ENCODE measurements at regions not wholly inside any gene's neighbourhood (a gene's known extent, or its start where the extent isn't known, plus 50 kb on each side); places are given as distances from the start of the nearest gene placed in this dataset.

DNA sequence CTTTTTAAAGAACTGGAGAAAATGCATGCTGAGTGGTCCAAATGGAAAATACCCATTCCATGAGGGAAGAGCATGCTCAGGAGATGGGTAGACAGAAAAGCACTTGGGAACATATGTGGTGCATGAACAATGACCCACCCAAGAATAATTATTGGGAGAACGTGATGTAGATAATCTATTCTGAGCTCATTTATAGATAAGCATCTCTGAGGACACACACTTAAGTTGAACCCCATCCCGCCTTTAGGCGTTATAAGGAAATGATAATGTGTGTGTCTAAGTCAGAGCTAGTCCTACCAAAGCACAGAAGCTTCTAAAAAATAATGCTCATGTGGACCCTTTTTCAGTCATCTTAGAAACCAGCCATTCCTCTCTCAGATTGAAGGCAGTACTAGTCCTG, 189.9 kb downstream of the KTN1 start:
- no peak for DNase-seq

DNA sequence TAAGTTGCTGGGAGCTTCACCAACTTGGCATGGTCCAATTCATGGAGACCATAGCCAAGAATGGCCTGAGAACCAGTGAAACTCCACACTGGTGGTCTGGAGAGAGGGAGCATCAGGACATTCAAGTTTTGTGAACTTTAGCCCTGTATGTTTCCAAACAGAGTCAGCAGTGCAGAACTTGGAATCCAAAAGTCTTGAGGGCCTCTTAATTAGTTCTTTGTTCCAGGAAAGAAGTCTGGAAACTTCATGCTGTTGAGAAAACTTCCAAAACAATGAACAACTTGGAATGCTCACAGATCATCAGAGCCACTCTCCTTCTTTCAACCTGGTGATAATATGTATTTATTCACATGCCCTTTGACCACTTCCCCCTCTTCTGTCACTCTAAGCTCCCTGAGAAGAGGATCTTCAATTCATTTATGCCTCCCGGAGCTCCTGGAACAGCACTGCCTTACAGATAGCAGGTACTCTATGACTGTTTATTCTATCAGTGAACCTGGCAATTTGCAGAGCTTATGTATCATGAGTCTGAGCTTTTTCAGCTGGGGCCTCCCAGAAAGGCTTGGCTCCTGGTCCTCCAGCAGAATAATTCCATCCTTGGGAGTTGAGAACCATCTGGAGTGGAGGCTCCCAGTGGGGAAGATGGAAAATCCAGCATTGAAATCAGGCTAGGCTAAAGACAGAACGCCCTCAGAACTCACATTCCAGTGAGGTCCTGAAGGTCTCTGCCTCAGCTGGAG, 191.4 kb downstream of the KTN1 start:
- DNase-seq = no peak

DNA sequence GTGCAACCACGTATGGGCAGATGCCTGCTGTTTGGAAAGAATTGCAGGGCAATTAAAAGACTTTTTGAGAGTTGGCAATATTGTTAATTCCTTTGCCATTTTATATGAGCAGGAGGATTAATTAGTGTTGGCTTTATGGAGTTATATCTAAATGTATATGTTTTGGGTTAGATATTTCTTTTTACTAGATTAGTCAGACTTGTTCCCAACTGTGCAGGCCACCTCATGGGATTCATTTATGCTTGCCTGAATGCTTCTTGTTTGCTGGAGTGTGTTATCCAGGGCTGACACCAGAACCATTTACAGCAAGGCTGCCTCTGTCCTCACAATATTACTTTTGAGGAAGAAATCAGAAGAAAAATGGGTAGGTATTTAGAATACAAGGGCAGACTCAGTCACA, 192.5 kb downstream of the KTN1 start:
- DNase-seq = no peak

DNA sequence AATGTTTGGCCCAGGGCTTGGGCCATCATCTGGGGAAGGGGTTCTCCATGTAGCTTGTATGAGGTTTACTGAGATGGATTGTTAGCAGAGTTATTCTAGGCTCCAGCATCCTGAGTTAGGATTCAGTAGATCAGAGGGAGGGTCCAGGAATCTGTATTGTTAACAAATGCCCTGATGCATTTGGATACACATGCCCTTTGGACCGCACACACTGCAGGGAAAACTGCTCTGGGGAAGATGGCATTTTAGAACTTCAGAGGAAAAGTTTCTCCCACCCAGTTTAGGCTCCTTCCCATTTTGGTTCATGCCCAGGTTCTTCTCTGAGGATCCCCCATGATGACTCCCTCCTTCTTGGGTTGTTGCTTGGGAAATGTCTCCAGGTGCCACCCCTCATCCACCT, 193.3 kb downstream of the KTN1 start:
- DNase-seq = no peak

DNA sequence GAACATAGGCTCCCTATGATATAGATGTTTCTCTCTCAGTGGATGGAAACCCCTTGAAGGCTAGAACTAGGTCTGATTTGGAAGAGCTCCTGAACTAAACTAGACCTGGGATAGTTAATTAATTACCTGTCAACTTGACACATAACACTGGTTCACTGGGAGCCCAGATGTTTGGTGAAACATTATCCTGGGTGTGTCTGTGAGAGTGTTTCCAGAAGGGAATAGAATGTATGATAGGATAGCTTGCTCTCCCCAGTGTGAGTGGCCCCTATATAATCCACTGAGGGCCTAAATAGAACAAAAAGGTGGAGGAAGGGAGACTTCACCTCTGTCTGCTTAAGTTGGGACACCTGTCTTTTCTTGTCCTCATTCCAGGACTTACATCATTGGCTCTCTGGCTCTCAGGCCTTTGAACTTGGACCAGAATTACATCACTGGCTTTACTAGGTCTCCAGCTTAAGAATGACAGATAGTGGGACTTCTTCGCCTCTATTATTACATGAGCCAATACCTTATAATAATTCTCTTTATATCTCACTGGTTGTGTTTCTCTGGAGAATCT, 194.1 kb downstream of the KTN1 start:
- no peak for DNase-seq

DNA sequence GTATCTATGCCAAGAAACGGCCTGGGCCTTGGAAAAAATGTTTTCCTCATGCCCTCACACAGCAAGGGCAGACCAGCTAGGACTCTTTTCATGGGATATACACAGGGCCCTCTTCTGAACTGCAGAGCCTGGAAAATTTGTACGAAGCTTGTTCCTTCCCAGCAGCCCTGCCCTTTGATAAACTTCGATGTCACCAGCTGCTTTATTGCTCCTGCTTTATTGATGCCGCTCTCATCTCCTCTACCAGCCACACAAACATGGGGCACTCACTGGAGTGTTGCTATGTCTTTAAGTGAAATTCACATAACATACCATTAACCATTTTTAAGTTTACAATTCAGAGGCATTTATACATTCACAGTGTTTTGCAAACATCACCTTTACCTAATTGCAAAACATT, 197.9 kb downstream of the KTN1 start:
- no peak for DNase-seq

DNA sequence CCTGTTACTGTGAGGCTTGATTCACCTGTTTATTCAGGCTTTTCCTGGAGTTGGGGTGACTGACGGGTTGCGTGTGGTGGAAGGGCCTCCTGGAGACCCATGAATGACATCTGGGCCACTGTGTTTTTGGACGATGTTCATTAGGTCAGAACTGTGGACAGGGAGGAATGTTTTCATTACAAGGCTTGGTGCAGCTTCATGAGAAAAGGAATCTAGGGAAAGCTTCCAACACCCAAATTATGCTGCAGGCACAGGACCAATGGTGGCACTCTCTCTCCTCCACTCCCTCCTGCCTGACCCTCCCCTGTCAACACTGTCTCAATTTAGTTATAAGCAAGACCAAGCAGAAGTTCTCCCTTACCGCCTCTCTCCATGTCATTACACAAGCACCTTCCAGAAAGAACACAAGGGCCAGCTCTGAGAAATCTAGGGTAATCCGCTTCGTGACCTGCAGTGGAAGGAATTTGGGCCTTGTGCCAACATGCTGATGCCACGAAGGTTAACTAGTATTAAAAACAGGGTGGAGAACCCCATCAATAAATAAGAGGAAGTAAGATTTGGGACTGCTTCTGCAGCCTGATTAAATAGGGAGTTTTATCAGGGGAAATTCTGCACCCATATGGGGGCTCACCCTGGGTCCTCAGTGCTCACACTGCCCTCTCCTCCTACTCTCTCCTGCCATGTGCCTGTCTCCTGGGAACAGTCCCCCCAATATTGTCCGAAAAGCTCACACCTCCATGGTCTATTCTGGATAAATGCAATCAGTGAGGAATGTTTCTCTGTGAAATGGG, 200.3 kb downstream of the KTN1 start:
- peak; percentile 38 for DNase-seq

DNA sequence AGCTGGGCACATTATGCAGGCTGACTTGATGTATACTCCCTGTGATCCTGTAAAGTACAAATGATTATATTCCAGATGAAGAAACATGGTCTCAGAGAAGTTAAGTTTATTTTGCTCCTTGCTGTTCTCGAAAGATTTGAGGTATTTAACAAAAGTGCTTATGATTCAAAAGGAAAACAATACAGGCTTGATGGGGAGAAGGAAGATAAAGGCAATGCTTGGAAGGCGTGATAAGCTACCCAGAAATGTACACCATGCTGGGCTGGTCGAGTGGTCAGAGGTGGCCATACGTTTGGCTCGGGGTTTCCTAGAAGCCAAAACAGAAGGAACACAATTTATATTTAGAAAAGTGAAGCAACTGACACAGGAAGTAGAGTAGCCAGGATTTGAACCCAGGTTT, 201.0 kb downstream of the KTN1 start:
- no peak for DNase-seq

DNA sequence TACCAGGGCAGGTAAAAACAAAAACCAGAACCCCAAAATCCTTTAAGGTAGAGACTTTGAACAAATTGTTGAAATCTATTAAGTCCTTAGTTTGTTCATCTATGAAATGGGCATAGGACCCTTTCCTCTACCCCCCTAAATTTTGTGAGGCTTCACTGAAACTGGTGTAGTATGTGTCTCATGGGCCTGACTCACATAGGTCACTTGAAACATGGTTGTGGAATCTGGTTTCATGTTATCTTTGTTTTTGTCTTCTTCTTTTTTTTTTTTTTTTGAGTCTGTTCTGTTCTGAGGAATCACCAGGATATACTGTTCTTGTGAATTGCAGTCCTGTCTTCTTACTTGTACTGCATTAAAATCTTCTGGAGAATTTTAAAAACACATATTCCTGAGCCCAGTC, 202.2 kb downstream of the KTN1 start:
- DNase-seq = no peak

DNA sequence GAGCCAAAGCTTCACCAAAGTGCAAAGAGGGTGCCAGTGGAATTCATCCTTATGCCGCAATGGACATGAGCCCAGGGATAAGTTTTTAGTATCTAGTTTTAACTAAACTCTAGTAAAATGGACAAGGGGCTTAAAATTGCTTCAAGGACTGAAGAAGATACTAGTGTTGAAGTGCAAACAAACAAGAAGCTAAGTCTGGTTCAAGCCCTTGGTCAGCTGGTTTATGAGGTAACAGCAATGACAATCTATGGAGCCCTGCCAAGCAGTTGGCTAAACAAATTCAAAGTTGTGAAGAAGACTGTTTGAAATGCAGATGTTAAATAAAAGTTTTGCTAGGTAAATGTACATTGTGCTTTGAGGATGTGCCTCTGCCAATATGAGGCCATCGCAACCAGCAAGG, 209.4 kb downstream of the KTN1 start:
- DNase-seq = no peak

DNA sequence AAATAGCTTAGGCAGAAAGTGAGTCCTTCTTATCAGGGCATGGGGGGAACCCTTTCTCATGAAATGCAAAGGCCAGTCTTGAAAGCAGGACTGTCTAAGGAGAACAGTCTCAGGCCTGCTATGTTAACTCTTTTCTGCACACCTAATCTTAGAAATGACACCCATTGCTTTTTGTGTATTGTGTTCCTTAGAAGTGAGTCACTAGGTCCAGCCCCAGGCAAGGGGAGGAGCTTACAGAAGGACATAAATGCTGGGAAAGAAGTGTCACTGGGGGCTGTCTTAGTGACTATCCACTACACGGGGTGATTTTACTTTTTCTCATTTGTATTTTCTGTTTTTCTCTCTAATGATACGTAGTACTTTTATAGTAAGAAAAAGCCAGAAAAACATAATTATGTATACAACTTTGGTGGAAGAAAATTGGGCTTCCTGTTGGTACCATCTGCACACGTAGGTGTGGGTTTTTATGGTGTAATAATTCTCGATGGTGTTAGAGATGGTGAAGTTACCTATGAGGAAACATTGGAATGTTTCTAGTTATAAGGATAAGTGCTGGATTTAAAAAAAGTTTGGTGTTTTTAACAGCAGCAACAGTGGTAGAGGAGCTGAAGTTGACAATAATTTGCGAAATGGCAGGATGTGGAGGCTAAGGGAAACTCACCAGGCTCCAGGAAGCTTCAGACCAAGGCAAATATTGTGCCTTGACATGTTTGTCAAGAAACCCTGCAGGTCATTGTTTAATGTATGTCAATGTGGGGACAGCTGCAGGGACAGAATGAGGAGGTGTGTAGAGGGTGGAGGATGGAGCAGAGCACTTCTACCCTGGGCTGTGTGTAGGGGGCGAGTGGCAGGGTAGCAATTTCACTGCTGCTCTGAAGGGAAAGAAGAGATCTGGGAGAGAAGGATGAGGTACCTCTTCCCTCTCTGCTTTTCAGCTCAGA, 214.9 kb downstream of the KTN1 start:
- no peak for DNase-seq

DNA sequence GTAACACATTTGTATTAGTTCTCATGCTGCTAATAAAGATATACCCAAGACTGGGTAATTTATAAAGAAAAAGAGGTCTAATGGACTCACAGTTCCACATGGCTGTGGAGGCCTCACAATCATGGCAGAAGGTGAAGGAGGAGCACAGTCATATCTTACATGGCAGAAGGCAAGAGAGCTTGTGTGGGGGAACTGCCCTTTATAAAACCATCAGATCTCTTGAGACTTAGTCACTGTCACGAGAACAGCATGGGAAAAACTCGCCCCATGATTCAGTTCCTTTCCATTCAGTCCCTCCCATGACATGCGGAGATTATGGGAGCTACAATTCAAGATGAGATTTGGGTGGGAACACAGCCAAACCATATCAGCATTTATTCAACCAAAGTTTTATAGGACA, 216.5 kb downstream of the KTN1 start:
- peak; percentile 71 for DNase-seq

DNA sequence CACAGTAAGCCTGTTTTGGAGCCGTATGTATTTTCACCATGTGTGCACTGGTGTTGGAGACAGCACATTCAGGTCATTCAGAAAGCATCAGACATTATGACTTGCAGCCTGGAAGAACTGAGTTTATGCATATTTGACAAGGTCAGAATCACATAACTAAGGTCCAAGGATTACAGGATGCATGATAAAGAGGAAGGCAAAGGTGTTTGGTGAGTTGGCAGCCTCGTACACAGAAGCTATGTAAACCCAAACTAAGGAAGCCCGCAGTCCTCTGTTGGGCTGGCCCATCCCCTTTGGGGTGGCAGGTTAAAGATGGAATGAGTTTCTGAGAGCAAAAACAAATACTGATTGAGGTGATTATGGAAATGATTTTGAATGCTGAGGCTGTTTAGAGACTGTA, 218.4 kb downstream of the KTN1 start:
- DNase-seq = no peak

DNA sequence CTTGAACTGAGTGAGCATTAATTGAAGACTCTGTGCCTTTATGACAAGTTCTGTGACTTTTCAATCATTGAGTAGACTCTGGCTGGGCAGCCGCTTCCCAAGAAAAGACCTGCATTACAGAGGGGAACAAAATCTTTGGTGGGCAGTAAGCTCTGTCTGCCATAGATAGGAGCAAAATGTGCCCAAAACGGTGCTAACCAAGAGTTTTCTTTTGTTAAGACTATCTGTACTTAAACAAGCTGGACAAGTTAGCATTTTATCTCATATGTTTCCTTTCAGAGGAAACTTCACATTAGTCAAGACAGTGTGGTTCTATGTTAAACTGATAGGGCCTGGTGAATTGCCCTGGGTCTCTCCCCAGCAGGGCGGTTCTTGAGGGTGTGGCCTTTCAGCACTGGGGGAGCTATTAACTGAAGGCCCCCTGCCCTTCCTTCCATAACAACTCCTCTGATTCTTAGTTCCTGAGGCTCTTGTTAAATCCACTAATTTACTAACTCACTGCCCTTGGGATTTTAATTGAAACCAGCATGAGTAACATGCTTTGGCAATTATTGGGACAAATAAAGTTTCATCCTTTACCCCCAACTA, 219.6 kb downstream of the KTN1 start:
- peak; percentile 88 for DNase-seq

DNA sequence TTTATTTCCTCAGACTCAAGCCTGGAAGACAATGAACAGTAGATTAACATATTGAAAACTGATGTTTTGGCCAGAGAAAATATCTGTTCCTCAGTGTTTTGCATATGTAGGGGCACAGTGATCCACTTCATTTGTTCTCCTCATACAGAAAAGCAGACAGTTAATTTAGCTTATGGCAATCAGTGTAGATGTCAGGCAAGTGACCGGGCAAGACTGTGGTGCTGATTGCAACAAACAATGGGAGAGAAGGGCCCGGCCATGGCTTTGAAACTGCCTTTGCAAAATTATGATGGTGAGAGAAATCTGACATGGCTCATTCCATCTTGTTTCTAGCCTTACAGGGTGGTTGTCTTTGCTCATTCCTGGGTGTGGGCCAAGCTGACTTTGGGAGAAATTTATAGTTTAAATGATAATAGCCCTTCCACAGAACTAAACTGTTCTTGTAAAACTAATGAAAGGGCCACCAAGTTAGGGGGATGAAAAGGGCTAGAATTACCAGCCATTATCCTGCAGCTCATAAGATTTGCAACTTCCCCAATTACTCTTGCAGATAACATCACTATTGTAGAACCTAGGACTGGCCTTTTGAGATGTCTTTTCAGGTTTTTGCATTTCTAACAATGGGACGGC, 220.3 kb downstream of the KTN1 start:
- no peak for DNase-seq

DNA sequence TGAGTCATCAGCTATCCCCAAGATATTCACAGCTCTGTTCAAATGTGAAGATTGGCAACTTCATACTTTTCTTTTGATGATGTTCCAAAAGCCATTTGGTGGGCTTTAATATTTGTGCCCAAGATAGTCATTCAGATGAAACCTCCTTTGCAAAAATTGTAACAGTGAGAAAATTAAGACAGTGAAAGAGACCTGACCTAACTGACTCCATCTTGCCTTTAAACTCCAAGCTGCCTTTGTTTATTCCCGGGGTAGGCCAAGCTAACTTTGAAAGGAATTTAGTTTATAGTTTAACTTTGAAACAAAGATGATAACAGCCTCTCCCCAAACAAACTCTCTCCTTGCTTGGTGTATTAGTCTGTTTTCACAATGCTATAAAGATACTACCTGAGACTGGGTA, 221.1 kb downstream of the KTN1 start:
- DNase-seq = no peak

DNA sequence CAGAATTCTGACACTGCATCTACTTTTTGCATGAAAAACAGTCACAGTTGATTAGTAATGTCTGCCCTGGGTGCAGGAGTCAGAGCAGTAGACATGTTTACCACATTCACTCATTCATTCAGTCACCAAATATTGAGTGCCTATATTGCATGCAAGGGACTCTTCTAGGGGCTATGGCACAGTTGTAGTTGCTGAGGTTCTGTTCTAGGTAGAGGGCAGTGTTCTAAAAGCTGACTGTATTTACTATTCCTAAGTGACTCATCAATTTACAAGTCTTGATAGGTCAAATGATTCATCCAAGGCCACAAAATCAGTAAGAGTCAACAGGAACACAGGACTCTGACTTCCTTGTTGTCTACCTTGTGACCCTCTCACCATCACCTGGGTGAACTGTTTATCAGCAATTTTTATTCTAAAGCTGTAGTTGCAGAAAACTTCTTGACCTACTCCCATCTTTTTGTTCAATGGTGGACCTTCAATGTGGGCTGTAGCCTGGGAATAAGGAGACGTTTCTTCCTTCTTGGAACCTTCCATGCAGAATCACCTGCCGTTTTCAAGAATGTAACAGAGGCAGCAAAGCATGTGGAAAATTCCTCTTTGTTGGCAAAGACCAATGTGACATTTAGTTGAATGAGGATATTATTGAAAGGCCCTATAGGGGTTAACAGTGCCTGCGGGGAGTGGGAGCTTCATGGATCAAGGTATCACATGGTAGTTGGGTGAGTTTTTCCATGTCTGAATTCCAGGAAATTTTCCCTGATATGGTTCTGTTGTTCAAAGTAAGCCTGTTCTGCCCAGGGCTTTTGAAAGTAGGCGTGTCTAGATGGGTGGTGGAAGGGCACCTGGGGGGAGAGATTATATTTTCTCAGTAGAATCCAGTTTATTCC, 223.2 kb downstream of the KTN1 start:
- DNase-seq = peak; percentile 68

DNA sequence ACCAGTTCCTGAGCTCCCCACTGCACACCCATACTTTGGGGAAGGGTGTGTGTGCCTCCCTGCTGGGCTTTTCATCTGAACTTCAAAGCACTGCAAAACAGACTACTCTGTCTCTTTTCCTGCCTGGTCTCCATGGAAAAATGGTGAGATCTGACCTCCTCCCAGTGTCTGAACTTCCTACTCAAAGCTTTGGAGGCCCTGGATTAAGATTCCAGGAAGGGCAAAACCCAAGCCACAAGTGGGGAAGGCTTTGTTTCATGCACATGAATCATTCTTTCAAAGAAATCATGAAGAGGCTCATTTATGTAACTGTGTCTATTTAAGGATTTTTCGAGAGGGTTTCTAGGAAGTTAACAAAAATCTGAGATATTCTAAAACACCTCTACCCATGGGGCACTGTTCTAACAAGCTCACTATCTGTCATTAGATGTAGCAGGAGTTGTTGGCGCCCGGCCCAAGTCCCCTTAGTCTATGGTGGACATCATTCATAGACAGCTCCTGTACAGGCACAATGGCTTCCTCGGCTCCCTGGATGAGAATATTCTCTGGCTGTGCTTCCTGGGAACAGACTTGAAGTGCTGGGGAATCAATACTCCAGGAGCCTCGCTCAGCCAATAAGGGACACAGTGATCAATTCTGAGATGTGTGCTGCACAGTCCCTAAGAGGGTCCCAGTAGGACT, 224.0 kb downstream of the KTN1 start:
- no peak for DNase-seq

DNA sequence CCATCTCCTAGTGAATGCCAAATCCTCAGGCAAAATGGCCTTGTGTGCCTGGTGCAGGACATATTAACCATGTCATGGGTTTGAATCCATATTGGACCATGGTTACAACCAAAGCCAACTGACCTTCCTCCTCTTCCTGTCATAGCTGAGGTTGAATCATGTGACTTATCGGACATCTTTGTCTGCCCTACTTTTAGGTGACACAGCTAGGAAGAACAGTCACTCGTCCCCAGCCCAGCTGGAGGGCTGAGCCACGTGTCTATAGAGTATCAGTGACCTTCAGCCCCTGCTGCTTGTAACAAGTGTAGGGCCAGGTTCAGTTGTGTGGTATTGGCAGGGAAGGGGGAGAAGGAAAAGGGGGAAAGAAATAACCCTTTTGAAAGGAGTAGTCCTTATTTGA, 225.2 kb downstream of the KTN1 start:
- DNase-seq = no peak

DNA sequence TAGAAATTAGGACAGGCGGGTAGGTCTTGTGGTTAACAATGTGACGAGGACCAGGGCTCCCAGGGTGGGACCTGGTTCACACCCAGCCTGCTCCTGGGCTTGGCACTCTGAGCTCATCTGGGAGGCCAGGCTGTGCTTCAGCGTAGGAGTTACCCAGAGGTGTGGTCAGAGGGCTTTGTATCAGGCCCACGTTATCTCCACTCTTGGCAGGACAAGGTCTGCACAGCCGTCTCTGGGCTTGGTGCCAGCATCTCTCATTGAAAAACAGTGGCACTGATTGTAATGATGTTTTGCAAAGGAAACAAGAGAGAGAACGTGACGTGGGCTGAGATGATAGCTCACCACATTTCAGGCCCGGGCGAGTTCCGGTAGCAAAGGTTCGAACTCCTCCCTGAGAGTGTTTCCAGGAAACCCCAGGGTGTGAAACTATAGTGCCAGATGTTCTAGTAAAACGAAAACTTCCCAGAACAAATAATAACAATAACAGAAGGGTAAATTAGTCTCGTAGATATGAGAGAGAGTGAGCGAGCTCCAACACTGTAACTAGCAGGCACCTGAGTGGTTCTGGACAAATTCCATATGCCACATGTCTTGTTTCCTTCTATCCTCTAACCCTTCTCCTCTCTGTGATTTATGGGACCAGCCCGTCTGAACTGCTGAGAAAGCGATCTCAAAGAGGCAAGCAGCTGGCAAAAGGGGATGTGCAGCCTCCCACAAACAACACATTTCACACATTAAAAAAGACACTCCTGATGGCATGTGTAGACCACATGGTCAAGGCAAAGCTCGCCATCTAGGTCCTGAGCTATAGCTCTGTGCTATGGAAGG, 227.3 kb downstream of the KTN1 start:
- DNase-seq = peak; percentile 99
